ENCODE measurements at regions not wholly inside any gene's neighbourhood (a gene's known extent, or its start where the extent isn't known, plus 50 kb on each side); places are given as distances from the start of the nearest gene placed in this dataset.

DNA sequence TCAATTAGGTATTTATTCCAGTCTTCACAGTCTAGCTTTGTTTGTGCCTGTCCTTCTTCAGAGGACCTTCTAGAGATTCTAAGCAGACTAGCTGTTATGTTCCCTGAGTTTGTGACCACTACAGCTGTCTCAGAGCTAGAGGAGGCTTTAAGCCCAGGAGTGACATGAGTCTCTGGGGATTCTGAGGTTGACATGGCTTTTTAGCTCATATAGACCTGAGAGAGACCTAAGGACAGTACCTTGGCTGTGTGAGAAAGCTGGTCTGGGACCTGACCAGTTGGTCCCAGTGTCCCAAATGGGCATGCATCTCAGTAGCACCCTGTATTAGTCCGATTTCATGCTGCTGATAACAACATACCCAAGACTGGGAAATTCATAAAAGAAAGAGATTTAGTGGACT is 330.2 kb downstream of the DIPK2A start:
- DNase-seq (ENCODE audit: extremely low spot score) = no peak
- CTCF ChIA-PET = interaction anchor here (1.0 to 1.9 kb wide), 4 partner anchors 9 to 327 kb away, joined by 3 to 4 read pairs (median 3); no protein-coding TSS in a partner anchor
- POLR2A ChIA-PET = no interaction called here
- TF ChIP-seq, protein P1, sequence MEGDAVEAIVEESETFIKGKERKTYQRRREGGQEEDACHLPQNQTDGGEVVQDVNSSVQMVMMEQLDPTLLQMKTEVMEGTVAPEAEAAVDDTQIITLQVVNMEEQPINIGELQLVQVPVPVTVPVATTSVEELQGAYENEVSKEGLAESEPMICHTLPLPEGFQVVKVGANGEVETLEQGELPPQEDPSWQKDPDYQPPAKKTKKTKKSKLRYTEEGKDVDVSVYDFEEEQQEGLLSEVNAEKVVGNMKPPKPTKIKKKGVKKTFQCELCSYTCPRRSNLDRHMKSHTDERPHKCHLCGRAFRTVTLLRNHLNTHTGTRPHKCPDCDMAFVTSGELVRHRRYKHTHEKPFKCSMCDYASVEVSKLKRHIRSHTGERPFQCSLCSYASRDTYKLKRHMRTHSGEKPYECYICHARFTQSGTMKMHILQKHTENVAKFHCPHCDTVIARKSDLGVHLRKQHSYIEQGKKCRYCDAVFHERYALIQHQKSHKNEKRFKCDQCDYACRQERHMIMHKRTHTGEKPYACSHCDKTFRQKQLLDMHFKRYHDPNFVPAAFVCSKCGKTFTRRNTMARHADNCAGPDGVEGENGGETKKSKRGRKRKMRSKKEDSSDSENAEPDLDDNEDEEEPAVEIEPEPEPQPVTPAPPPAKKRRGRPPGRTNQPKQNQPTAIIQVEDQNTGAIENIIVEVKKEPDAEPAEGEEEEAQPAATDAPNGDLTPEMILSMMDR (IDR thresholded peaks at IDR 0.05; ENCODE audit: control extremely low read depth, extremely low read depth, low read depth, missing control alignments) = no peak

GRCh38 chr3:144307951-144308350 is 336.3 kb downstream of the DIPK2A start:
- TF ChIP-seq, protein P1 (IDR thresholded peaks at IDR 0.05; ENCODE audit: control extremely low read depth, extremely low read depth, low read depth, missing control alignments) = no peak
- no peak for DNase-seq (ENCODE audit: extremely low spot score)
- POLR2A ChIA-PET = no interaction called here
- CTCF ChIA-PET = interaction anchor here (0.8 to 0.9 kb wide), 2 partner anchors 9 to 12 kb away, joined by 3 read pairs; no protein-coding TSS in a partner anchor

- POLR2A ChIA-PET = no interaction called here
- TF ChIP-seq, protein P1 (IDR thresholded peaks at IDR 0.05; ENCODE audit: control extremely low read depth, extremely low read depth, low read depth, missing control alignments) = no peak
- no peak for DNase-seq (ENCODE audit: extremely low spot score)
- CTCF ChIA-PET = interaction anchor here (0.8 to 1.0 kb wide), 2 partner anchors 12 to 25 kb away, joined by 3 read pairs; no protein-coding TSS in a partner anchor
These were observed 336.8 kb downstream of the DIPK2A start for GRCh38 chr3:144308396-144308795.

- no peak for DNase-seq (ENCODE audit: extremely low spot score)
These were observed 341.1 kb downstream of the DIPK2A start for GRCh38 chr3:144312702-144313101.

GRCh38 chr3:144314946-144315345 is 343.3 kb downstream of the DIPK2A start:
- DNase-seq (ENCODE audit: extremely low spot score) = no peak
- TF ChIP-seq, protein P1 (IDR thresholded peaks at IDR 0.05; ENCODE audit: control extremely low read depth, extremely low read depth, low read depth, missing control alignments) = no peak
- ChIA-PET CTCF (interaction anchor here (1.1 kb wide), 1 partner anchor 11 kb away, joined by 3 read pairs; no protein-coding TSS in a partner anchor), POLR2A (no interaction called here)

More at GRCh38 chr3:144312702-144313101, 341.1 kb downstream of the DIPK2A start:
- ChIA-PET POLR2A (no interaction called here), CTCF (no interaction called here)
- TF ChIP-seq, protein P1 (IDR thresholded peaks at IDR 0.05; ENCODE audit: control extremely low read depth, extremely low read depth, low read depth, missing control alignments) = no peak

DNA sequence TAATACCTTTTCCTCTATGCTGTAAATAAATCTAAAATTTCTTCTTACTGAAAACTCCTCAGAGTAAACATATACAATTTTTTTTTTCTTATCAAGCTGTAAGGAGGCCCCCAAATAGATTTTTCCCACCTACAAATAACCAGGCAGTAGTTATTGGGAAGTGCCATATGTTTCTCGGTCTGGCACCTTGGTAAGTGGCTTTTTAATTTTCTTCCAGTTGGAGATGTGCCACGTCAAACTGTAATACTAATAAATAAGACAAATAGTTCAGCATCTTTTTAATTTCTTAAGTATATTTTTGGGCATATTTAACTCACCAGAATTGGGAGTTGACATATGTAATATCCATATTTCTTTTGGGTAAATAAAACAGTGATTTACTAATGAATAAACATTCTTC is 346.3 kb downstream of the DIPK2A start:
- POLR2A ChIA-PET = no interaction called here
- TF ChIP-seq, protein P1 (IDR thresholded peaks at IDR 0.05; ENCODE audit: control extremely low read depth, extremely low read depth, low read depth, missing control alignments) = no peak
- DNase-seq (ENCODE audit: extremely low spot score) = no peak
- CTCF ChIA-PET = interaction anchor here (1.1 to 1.8 kb wide), 2 partner anchors 13 to 15 kb away, joined by 6 to 13 read pairs; no protein-coding TSS in a partner anchor

Data from GM10248 (cell line).